ENCODE measurements at regions not wholly inside any gene's neighbourhood (a gene's known extent, or its start where the extent isn't known, plus 50 kb on each side); places are given as distances from the start of the nearest gene placed in this dataset.
"Not testable (repeated sequence)": the region's sequence is repeated elsewhere in the genome, so short reads cannot be mapped to it uniquely, and the experiment has no call there.

DNA sequence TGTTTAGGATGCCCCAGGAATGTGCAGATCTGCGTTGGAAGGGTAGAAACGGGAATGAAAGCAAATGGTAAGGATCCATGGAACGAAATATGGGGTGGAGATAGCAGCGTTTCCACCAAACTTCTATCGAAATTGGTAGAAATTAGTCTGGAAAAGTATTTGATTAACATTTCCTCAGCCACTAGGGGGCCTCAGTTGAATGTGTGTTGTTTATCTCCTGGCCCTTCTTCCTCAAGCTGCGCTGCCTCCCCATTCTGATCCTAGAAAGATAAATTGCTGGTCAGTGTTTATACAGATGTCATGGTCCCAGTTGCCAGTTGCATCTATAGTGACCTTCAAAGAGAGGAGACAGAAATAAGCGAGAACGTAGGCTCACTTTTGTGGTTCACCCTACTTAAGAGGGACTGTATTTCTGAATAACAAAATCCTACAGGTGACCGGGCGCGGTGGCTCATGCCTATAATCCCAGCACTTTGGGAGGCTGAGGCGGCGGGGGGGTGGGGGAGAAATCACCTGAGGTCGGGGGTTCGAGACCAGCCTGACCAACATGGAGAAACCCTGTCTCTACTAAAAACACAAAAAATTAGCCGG, 457.1 kb downstream of the SQOR start:
- no peak for DNase-seq (ENCODE audit: low read depth in 3 of 3)

- DNase-seq (ENCODE audit: low read depth in 3 of 3), result not testable (repeated sequence)
Observed at GRCh38 chr15:46098006-46098405, 463.2 kb downstream of the SQOR start.

DNA sequence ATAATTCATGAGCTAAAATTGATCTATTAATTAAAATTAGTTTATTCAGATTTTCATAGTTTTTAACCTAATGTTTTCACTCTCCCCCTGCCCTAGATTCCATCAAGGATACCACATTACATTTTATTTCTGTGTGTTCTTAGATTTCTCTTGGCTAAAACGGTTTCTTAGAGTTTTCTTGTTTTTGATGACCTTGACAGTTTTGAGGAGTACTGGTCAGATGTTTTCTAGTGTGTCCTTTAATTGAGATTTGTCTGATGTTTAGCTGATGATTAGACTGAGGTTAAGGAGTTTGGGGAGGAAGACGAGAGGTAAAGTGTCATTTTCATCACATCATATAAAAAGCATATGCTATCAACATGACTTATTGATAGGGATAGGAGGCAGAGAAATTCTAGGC, 475.9 kb downstream of the SQOR start:
- no peak for DNase-seq (ENCODE audit: low read depth in 3 of 3)

GRCh38 chr15:46111730-46112129, 476.9 kb downstream of the SQOR start:
- no peak for DNase-seq (ENCODE audit: low read depth in 3 of 3)

DNA sequence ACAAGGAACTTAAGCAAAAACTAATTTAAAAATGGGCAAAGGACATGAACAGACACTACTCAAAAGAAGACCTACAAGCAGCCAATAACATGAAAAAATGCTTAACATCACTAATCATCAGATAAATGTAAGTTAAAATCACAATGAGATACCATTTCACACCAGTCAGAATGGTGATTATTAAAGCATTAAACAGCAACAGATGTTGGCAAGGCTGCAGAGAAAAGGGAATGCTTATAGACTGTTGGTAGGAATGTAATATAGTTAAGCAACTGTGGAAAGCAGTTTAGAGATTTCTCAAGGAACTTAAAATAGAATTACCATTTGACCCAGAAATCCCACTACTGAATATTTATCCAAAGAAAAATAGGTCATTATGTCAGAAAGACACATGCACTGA, 482.2 kb downstream of the SQOR start:
- DNase-seq (ENCODE audit: low read depth in 3 of 3), result no peak

- DNase-seq (ENCODE audit: low read depth in 3 of 3), result no peak
Observed at GRCh38 chr15:46120713-46121112, 485.9 kb downstream of the SQOR start.

DNA sequence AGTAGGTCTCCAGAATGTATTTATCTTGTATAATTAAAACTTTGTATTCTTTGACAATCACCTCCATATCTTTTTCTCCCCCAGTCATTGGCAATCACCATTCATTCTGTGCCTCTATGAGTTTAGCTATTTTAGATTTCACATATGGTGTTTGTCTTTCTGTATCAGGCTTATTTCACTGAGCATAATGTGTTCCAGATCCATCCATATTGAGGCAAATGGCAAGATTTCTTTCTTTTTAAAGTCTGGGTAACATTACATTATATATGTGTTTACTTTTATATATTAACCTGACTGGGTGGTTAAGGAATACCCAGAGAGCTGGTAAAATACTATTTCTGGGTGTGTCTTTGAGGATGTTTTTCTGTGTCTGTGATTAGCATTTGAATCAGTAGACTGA, 486.6 kb downstream of the SQOR start:
- DNase-seq (ENCODE audit: low read depth in 3 of 3), result no peak

- DNase-seq (ENCODE audit: low read depth in 3 of 3), result no peak
Observed at GRCh38 chr15:46126581-46126980, 491.8 kb downstream of the SQOR start.

DNA sequence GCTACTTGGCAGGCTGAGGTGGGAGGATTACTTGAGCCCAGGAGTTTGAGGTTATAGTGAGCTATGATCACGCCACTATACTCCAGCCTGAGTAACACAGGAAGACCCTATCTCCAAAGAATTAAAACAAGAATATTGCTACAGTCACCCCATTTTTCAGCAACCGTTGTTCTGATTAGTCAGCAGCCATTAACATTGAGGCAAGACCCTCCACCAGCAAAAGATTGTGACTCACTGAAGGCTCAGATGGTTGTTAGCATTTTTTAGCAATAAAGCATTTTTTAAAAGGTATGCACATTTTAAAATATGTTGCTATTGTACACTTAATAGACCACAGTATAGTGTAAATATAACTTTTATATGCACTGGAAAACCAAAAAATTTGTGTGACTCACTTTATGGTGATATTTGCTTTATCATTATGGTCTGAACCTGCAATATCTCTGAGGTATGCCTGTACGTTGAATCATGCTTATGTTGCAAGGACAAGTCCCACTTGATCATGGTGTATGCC, 492.6 kb downstream of the SQOR start:
- no peak for DNase-seq (ENCODE audit: low read depth in 3 of 3)

- DNase-seq (ENCODE audit: low read depth in 3 of 3), result no peak
Observed at GRCh38 chr15:46129145-46129544, 494.3 kb downstream of the SQOR start.

- DNase-seq (ENCODE audit: low read depth in 3 of 3), result no peak
Observed at GRCh38 chr15:46131876-46132275, 497.0 kb downstream of the SQOR start.

GRCh38 chr15:46137443-46137842, 502.6 kb downstream of the SQOR start:
- DNase-seq (ENCODE audit: low read depth in 3 of 3), result no peak

DNA sequence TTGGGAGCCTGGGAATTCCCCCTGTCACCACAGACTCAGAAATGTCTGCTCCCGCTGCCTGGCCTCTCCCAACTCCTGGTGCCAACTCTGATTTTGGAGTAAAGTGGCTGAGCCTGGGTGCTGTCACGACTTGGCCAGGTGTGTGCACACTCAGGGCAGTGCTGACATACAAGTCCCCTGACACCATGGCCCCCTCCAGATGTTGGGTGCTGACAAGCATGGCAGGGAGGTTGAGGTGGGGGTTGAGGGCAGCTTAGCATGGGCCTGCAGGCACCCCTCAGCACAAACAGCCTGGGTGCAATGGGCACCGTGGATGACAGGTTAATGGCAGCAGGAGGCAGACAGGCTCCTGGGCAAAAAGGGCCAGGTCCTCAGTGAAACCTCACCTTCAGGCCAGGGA, 511.2 kb downstream of the SQOR start:
- DNase-seq (ENCODE audit: low read depth in 3 of 3), result no peak

DNA sequence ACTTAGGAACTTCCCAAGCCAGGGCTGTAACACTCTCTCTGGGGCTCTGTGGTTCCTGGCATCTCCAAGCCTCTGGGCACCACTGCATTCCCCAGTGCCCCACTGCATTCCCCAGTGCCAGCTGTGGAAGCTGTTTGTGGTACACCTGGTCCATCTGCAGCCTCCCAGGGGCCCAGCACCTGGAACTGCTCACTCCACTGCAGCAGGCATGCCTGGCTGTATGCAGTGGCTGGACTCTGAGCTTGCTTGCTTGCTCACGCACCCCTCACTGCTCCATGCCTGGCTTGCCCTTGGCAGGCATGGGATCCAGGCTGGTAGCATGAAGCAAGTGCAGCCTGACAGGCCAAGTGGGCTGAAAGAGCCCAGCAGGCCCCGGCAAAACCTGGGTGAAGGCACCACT, 512.1 kb downstream of the SQOR start:
- DNase-seq (ENCODE audit: low read depth in 3 of 3), result no peak

GRCh38 chr15:46151786-46152185, 517.0 kb downstream of the SQOR start:
- no peak for DNase-seq (ENCODE audit: low read depth in 3 of 3)

- no peak for DNase-seq (ENCODE audit: low read depth in 3 of 3)
Observed at GRCh38 chr15:46166750-46167149, 531.9 kb downstream of the SQOR start.

DNA sequence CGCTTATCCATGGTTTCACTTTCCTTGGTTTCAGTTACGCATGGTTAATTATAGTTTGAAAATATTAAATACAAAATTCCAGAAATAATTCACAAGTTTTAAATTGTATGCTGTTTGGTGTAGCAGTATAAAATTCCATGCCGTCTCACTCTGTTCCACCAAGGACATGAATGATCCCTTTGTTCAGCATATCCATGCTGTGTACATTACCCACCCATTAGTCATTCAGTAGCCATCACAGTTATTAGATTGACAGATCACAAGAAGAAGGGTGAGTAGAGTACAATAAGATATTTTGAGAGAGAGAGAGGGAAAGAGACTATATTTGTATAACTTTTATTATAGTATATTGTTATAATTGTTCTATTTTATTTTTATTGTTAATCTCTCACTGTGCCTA, 535.5 kb downstream of the SQOR start:
- DNase-seq (ENCODE audit: low read depth in 3 of 3), result no peak

GRCh38 chr15:46174122-46174521, 539.3 kb downstream of the SQOR start:
- no peak for DNase-seq (ENCODE audit: low read depth in 3 of 3)

DNA sequence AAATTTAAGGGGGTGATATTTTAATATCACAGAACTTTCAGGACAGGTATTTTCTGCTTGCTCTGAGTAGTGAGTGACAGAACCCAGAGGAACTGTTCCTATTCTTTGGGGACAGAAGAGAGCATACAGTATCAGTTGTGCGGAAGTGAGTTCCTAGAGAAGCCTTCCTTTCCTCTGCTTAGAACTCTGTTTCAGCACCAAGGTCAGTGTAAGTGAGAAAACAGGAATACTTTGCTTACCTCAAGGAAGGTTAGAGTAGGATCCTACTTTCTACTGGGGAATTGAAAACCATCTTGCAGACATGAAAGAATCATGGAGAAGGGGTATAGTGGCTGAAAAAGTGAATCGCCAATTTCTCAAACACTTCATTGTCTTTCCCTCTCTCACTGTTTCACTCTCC, 542.4 kb downstream of the SQOR start:
- no peak for DNase-seq (ENCODE audit: low read depth in 3 of 3)

GRCh38 chr15:46178138-46178537, 543.3 kb downstream of the SQOR start:
- no peak for DNase-seq (ENCODE audit: low read depth in 3 of 3)

DNA sequence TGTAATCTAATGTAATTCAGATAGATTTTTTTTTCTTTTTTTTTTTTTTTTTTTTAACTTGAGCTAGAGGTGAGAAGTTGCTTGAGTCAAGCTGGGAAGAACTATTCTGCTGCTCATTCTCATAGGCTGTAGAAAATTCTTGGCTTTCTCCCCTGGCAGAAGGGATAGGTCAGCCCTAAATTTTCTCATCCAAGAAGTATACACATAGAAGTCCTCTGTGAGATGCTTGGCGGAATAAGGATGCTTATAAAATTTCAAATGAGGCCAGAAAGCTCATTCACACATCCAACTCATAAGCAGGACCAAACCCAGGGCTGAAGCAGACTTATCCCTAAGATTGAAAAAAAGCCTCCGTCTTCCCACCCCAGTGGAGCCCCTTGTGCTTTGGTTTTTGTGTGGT, 572.5 kb downstream of the SQOR start:
- DNase-seq (ENCODE audit: low read depth in 3 of 3), result no peak

- DNase-seq (ENCODE audit: low read depth in 3 of 3), result no peak
Observed at GRCh38 chr15:46213551-46213950, 578.7 kb downstream of the SQOR start.

DNA sequence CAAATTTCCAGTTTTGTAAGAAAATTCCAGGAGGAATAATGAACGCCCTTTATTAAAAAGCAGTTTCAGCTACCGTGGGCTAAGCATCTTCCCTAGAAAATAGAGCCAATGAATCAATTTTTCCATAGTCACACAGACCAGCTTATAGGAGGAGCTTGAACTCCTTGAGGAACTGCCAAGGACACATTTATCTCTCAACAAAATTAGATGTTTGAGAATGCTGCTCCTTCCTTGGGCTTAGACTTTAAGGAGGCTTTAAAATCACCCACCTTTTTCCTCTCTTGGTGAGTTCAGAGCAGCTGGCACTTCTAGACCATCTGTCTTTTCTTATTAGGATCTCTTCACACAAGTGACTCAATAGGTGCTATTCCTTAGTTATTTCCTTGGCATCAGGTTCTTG, 588.0 kb downstream of the SQOR start:
- DNase-seq (ENCODE audit: low read depth in 3 of 3), result no peak

DNA sequence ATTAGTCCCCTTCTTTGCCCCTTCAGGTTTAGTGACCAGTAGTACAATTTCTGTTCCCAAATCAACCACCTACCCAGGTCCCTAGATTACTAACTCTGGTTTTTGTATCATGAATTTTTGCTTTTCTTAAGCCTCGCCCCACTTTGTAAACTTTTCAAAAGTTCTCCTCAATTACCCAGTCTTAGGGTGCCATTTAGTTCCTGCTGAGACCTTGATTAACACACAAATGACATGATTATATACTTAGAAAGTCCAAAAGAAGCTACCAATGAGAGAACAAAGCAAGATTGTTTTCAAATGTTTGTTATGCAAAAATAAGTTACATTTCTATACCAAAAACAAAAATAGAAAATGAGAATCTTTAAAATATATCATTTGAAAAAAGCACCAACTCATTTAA, 594.4 kb downstream of the SQOR start:
- DNase-seq (ENCODE audit: low read depth in 3 of 3), result no peak

Data from stimulated activated CD4-positive, alpha-beta T cell treated with anti-CD3 and anti-CD28 coated beads, TNF-alpha, amount 100 ng/mL, for 4 hours (primary cell).